ENCODE measurements at regions not wholly inside any gene's neighbourhood (a gene's known extent, or its start where the extent isn't known, plus 50 kb on each side); places are given as distances from the start of the nearest gene placed in this dataset.

GRCh38 chr16:59684911-59685310 lies 950.8 kb upstream of the GOT2 start:
- TF ChIP-seq CTCF (IDR thresholded peaks at IDR 0.05; ENCODE audit: low read depth, low read length): no peak

GRCh38 chr16:59683709-59684108 lies 949.6 kb upstream of the GOT2 start:
- DNase-seq (ENCODE audit: extremely low read depth, low read depth): no peak
- no peak for TF ChIP-seq CTCF (IDR thresholded peaks at IDR 0.05; ENCODE audit: low read depth, low read length)

More at GRCh38 chr16:59684911-59685310, 950.8 kb upstream of the GOT2 start:
- DNase-seq (ENCODE audit: extremely low read depth, low read depth): no peak

- no peak for TF ChIP-seq CTCF (IDR thresholded peaks at IDR 0.05; ENCODE audit: low read depth, low read length)
- no peak for DNase-seq (ENCODE audit: extremely low read depth, low read depth)
Observed at GRCh38 chr16:59665618-59666220, 931.6 kb upstream of the GOT2 start.

- TF ChIP-seq CTCF (IDR thresholded peaks at IDR 0.05; ENCODE audit: low read depth, low read length): no peak
- DNase-seq (ENCODE audit: extremely low read depth, low read depth): no peak
Observed at GRCh38 chr16:59658572-59658971, 924.5 kb upstream of the GOT2 start.

GRCh38 chr16:59655031-59655430 lies 920.9 kb upstream of the GOT2 start:
- no peak for TF ChIP-seq CTCF (IDR thresholded peaks at IDR 0.05; ENCODE audit: low read depth, low read length)
- no peak for DNase-seq (ENCODE audit: extremely low read depth, low read depth)

- no peak for DNase-seq (ENCODE audit: extremely low read depth, low read depth)
- no peak for TF ChIP-seq CTCF (IDR thresholded peaks at IDR 0.05; ENCODE audit: low read depth, low read length)
Observed at GRCh38 chr16:59654455-59654854, 920.3 kb upstream of the GOT2 start.

GRCh38 chr16:59651662-59652061 lies 917.5 kb upstream of the GOT2 start:
- DNase-seq (ENCODE audit: extremely low read depth, low read depth): no peak
- no peak for TF ChIP-seq CTCF (IDR thresholded peaks at IDR 0.05; ENCODE audit: low read depth, low read length)
